UCSD-AML1 (cell line): ENCODE measurements at regions not wholly inside any gene's neighbourhood (a gene's known extent, or its start where the extent isn't known, plus 50 kb on each side); places are given as distances from the start of the nearest gene placed in this dataset.
"Not testable (repeated sequence)": the region's sequence is repeated elsewhere in the genome, so short reads cannot be mapped to it uniquely, and the experiment has no call there.

Source experiments
- DNase-seq: peaks from one replicate; lab custom pipeline; 2025; ENCODE audit not compliant: unreplicated experiment; lab: John Stamatoyannopoulos, UW

DNA sequence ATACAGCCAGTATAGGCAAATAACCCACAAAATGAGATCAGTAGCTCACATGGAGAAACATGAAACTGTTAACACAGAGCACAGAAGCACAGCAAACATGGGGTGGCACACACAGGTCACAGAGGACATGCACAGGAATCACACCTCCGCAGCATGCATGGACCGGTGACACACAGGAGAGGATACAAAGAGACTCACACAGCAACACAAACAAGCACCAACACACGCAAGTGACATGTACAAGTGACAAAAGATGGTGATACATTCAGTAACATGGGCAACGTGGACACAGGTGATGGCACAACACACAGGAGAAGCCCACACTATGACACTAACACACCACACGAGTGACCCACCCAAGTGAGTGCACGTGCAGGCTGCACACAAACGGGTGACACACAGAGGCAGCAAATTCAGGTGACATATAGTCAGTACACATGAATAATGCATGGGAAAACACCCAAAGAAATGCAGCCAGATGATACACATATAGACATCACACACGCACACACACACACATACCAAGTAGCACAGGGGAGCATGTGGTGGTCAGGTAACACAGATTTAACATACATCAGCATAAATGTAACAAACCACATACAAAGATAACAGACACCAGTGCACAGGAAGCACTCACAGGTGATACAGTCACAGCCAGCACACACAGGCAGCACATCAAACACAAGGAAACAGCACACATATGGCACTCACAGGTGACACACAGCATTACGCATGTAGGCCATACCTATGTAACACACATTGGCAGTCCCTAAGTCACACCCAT, 216.0 kb upstream of the SFSWAP start:
- no peak for DNase-seq

DNA sequence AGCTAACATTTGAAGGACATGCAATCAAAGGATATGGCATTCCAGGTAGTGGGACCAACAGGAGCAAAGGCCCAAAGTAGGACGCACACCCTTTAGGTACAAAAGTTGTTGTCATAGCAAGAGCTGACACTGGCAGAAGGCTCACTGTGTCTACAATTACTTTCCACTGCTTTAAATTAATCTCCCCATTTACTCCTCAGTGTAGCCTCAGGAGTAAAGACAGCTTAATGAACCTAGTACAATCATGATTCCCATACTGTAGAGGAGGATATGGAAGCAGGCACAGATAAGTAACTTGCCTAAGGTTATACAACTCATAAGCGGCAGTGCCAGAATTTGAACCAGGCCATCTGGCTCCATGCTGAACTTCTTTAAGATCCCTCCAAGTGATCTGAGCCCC, 212.9 kb upstream of the SFSWAP start:
- no peak for DNase-seq

DNA sequence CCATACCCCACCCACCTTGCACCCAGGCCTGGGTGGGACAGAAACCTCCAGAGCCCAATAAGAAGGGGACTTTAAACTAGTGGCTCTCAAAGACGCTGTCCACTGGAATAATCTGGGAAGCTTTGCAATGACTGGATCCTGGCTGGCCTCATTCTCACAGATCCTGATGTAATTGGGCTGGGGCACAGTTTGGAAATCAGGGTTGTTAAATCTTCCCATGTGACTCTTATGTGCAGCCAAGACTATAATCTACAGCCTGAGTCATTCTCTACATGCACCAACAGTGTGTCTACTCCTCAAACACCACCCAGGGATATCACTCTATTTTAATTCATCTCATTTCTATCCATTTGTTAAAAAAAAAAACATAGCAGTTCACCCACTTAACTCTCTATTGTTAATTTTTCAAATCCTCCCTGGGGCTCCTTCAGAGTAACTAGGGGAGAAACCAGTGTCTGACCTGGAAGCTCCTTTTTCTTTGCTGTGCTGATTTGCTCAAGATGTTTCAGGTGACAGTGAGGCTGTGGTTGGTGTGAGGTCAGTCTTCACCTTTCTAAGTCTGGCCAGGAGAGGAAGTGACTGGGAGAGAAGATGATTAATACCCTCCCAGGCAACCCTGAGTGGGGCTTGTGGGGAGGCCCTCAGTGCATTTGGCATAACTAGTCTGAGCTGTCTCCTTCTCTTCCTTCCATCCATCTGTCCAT, 211.6 kb upstream of the SFSWAP start:
- no peak for DNase-seq

DNA sequence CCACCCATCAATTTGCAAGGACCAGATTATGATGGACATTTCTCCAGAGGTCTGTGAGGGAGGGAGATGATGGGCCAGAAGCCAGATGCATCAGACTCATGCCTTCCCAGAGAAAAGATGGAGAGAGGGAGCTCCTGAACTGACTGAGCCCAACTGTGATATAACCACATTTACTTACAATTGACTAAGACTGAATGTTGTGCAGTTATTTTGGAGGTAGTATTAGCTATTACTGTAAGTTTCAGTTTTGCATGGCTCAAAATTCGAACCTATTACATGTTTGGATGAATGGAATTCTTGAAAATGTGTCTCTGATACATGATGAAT, 211.1 kb upstream of the SFSWAP start:
- DNase-seq, result no peak

DNA sequence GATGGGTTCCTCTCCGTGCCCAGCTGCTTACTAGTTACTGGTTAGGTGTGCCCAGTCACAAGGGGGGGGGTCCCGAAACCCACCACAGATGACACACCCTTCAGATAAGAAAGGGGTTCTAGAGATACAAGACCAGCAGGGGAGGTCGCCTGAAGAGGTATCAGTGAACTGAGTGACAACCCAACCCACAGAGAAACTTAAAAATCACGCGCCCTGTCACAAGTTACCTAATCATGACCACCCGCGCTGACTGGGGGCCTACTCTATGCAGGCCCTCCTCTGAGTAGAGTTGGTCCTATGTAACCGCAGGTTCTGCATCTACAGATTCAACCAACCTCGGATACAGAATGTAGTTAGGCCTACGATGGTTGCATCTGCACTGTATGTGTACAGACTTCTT, 210.3 kb upstream of the SFSWAP start:
- no peak for DNase-seq

DNA sequence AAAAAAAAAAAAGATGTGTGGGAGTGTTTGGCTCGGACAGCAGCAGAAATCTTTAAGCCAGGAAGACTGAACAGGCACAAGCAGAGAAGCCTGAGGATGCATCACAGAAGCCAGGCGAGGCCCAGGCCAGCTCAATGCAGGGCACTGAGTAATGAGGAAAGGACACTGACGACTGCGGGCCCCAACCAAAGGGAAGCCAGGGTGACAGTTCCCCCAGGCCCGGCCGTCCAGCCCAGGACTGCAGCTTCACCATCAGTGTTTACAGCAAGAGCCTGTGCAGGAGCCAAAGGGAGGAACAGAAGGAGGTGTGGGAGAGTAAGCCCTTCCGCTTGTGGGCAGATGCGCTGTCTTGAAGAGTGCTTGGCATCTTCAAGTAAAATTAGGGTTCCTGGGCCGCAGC, 205.3 kb upstream of the SFSWAP start:
- no peak for DNase-seq

DNA sequence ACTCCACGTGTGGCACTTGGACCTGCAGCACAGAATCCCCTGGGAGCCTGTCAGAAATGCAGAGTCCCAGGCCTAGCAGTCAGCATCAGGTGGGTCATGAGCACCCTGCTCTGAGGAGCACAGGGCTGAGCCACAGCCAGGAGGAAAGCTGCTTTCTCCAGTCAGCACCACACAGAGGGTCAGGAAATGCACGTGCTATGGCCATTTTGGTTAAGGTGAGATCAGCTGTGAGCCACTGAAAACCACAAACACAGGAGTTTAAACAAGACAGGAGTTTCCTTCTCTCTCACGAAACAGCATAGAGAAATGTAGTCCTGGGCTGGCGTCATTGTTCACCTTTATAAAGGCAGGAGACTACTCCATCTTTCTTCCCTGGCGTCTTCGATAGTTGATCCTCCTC, 204.5 kb upstream of the SFSWAP start:
- no peak for DNase-seq

DNA sequence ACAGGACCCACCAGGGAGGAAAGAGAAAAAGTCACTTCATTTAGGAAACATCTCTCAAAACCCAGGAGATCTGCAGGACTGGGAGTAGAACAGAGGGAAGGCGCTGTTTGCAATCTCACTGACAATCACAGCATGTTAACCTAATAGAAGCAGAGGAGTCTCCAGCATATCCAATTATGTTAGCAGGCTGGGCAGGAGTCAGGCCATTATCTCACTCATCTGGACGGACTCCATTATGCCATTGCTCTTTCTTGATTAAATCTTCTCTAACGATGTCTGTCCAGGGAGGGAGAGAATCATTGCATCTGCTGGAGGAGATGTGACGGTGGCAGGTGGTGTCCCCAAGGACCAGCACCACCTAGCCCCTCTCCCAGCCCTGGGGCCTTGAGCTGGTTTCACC, 203.8 kb upstream of the SFSWAP start:
- DNase-seq, result no peak

DNA sequence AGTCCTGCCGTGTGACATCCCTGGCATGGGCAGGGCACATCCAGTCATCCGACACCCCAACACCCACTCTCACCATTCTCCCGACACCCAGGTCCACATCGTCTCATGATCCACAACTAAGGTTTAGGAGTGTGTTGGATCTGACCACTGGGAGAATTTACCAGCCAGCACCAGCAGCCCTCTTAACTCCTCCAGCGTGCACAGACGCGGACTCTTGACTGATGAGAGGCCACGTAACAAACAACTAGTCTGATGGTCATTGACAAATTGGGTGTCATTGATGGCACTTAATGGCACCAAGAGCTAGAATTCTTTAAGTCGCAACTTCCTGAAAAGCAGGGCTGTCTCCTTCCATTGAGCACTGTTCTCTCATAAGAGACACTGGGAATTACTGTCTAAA, 203.0 kb upstream of the SFSWAP start:
- DNase-seq, result no peak

DNA sequence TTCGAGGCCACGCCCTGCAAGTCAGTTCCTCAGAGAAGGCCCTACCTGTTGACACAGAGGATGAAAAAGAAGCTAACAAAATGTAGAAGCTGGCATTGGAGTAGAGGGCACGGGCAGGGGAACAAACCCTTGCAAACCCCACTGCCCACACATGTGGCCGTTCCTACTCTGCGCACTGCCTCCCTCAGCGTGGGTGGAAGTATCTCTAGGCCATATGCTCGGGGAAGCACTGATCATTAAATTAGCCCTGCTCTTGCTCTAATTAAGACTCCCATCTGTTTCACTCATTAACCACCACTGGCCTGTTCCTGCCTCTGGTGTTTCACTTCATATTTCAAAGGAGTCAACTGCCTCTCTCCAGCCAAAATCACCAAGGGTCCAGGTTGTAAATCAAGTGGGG, 201.2 kb upstream of the SFSWAP start:
- no peak for DNase-seq

DNA sequence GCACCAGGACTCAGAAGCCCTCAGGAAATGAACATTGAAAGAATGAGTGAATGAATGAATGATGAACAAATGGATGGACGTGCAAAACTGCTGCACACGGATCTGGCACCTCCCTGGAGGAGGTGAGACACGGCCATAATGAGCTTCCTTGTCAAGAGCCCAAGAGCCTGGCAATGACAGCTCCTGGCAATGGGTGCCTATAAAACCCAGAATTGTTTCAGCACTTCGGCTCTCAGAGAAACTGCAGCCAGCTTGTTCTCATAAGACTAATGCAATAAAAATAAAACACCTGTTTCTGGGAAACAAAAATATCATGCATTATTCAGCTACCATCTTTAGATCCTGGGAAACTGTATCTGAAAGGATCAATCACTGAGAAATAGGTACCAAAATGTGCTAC, 200.5 kb upstream of the SFSWAP start:
- DNase-seq, result no peak

DNA sequence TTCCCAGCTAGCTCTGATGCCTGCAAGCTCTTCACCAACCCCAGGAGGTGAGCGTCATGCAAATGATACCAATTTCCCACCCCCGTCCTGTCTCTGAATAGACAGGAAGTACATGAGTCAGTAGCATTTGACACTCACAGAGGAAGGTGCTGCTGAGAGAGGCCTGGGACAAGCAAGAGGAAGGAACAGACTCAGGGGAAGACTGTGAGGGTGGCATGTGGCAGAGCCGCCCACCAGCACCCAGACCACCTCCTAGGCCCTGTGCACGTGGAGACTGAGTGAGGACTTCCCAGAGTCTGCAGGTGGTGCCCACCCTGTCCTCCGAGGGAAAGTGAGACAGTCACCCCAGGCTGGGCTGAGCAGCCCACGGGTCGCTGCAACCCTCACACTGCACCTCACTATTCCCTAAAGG, 199.5 kb upstream of the SFSWAP start:
- DNase-seq, result peak; percentile 55

DNA sequence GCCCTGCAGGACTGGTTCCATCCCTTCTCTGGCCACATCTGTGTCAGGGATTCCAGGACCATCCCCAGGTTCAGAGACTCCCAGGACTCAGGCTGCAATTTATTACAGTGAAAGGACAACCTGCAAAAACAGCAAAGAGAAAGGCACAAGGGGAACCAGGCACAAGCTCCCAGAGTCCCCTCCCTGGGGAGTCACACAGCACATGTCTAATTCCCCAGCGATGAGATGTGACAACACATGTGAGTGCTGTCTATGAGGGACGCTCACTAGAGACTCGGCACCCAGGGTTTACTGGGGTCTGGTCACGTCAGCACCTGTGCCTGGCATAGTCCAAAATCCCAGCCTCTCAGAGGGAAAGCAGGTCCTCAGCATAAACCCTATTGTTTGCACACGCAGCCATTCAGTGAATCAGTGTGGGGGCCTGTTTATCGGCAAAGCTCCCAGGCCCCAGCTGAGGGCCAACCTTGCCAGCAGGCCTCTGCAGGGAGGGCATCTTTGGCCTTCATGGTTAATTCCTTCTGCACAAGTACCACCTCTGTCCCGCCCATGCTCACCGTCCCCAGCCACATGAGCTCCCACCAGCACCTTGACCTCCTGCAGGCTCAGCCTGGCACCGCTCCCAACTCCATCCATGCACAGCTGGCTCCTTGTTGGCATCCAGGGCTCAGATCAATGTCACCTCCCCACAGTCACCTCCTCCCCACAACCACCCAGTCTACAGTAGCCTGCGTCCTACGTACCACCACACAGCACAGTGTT, 198.9 kb upstream of the SFSWAP start:
- no peak for DNase-seq

DNA sequence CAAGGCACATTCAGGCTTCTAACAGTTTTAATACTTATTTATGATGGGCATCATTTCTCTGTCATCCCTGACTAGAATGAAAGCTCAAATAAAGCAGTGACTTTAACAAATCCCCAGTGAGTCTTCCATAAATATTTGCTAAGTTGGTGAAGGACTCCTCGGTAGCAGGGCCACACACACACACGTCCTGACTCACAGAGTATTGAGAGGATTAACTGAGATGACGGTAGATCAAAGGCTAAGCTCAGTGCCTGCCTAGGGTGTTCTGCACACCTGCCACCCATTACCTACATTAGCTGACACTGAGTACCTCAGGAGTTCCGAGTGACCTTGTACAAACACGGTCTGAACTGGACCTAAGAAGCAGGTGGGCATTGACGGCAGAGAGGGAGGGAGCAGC, 197.3 kb upstream of the SFSWAP start:
- DNase-seq, result no peak

DNA sequence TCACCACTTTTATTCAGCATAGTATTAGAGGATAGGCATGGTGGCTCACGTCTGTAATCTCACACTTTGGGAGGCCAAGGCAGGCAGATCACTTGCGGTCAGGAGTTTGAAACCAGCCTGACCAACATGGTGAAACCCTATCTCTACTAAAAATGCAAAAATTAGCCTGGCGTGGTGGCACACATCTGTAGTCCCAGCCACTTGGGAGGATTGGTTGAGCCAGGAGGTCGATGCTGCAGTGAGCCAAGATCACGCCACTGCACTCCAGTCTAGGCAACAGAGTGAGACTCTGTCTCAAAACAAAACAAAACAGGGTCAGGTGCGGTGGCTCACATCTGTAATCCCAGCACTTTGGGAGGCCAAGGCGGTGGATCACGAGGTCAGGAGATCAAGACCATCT, 190.3 kb upstream of the SFSWAP start:
- not testable (repeated sequence) for DNase-seq

DNA sequence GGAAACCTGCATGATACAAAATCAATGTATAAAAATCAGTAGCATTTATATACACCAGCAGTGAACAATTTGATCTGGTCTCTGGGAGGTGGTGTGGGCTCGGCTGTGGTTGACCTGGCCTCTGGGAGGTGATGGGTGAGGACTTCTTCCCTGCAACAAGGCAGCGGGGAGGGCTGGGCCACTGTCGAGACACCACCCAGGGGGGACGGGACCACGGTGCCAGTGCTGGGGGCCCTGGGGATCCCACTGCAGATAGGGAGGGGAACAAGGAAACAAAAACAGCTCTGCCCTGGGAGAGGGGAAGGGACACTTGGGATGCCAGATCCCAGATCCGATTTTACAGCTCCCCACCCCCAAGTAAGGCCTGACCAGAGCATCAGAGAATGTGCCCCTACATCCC, 189.6 kb upstream of the SFSWAP start:
- no peak for DNase-seq

DNA sequence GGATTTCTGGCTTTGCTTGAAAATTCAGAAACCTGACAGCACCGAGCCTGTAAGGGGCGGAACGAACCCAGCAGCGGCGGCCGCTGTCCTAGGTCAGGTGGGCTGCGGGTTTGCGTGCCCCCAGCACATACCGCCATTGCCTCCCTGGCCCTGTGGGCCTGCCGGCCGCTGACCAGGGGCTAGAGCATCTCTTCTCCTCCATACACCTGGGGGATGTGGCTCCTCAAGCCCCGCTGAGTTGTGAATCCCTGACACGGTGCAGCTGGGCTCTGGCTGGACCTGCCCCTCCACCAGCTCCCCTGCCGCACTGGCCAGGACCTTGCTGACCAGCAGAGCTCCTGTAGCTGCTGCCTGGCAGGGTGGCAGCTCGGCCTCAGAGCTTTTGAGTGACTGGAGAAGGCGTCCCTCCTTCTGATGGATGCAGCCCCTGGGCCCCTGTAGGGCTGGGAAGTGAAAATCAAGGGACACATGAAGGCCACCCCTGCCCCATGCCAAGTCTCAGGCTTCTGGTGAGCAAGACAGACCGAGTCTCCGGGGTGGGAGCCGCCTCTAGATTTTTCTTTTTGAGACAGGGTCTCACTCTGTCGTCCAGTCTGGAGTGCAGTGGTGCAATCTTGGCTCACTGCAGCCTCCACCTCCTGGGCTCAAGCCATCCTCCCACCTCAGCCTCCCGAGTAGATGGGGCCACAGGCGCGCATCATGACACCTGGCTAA, 184.9 kb upstream of the SFSWAP start:
- no peak for DNase-seq

DNA sequence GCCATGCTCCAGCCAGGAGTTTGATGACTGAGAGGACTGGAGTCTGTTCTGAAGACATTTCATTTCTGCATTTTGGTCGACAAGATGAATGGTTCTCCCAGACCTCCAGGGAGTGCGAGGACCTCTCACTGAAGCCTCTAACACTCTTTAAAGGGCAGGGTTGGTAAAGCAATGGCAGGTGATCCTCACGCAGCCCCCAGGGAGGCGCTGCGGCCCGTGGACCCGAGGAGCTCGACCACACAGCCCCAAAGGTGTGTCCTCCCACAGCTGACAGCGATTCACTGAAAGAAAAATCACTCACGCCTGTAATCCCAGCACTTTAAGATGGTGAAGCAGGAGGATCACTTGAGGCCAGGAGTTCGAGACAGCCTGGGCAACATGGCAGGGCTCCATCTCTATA, 183.8 kb upstream of the SFSWAP start:
- DNase-seq, result no peak

DNA sequence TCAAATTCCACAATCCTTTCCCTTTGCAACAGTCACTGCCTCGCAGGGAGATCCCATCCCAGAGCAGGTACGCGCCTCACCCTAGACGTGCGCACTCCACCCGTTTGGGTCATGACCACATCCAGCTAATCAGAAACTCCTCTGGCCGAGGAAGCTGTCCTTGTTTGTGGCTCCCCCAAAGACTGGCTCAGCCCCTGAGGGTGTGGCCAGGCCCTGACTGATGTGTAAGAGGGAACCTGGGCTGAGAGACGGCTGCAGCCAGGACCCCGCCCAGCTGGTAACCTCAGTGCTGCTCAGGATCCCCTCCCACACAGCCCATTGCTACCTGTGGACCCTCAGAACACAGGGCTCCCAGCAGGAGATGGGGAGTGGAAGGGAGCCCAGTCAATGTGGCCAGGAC, 183.2 kb upstream of the SFSWAP start:
- DNase-seq, result no peak

DNA sequence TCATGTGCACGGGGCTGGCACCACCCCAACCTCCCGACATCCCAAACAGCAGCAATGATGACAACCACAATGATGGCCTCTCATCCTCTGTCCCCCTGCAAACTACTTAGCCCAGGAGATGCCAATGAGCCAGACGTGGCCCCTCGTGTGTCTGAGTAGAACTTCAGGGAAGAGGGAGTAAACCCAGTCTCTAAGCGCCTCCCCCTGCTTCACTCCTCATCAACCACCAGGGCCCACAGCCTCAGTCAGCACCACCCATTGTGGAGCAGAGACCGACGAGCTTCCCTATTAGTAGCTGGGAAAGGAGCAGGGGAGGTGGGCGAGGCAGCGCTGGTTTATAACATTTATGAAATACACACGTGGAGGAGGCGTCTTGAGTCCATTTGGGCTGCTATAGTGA, 182.7 kb upstream of the SFSWAP start:
- DNase-seq, result no peak

DNA sequence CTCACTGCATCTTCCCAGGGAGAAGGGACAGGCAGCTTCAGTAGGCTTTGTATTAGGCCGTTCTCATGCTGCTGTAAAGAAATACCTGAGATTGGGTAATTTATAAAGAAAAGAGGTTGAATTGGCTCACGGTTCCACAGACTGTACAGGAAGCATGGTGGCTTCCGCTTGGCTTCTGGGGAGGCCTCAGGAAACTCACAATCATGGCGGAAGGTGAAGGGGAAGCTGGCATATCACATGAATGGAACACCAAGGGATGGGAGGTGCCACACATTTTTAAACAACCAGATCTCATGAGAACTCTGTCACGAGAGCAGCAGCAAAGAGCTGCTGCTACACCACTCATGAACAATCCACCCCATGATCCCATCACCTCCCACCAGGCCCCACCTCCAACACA, 182.2 kb upstream of the SFSWAP start:
- DNase-seq, result peak; percentile 59
